H54 (cell line): ENCODE measurements at regions not wholly inside any gene's neighbourhood (a gene's known extent, or its start where the extent isn't known, plus 50 kb on each side); places are given as distances from the start of the nearest gene placed in this dataset.

ENCODE experiments used
- DNase-seq: peaks from one replicate; pipeline ENCODE4 v3.0.0; 2011; ENCODE audit warnings: low spot score, mixed read lengths; ENCODE audit not compliant: insufficient read length
- FAIRE-seq: peaks from 3 replicates; lab custom pipeline; 2011; peaks lifted over from hg19 to GRCh38; lab: Jason Lieb, UNC
- POLR2A ChIP-seq: IDR thresholded peaks from 2 replicates; pipeline ENCODE4 v1.6.1; 2011; ENCODE audit warnings: low read depth, mild to moderate bottlenecking, low read length

- DNase-seq = no peak
- FAIRE-seq = no peak
- no peak for TF ChIP-seq POLR2A
These were observed 692.4 kb downstream of the NLGN4X start for GRCh38 chrX:5536261-5536660.

- no peak for FAIRE-seq
- no peak for TF ChIP-seq POLR2A
- no peak for DNase-seq
These were observed 700.6 kb downstream of the NLGN4X start for GRCh38 chrX:5528057-5528456.

GRCh38 chrX:5526191-5526590 is 702.5 kb downstream of the NLGN4X start:
- DNase-seq = no peak
- FAIRE-seq = no peak
- TF ChIP-seq POLR2A = no peak

GRCh38 chrX:5490786-5491563 is 737.7 kb downstream of the NLGN4X start:
- no peak for DNase-seq
- TF ChIP-seq POLR2A = no peak
- no peak for FAIRE-seq

- DNase-seq (no peak), FAIRE-seq (no peak)
- no peak for TF ChIP-seq POLR2A
These were observed 754.4 kb downstream of the NLGN4X start for GRCh38 chrX:5474282-5474681.

- FAIRE-seq (no peak), DNase-seq (no peak)
- no peak for TF ChIP-seq POLR2A
These were observed 770.3 kb downstream of the NLGN4X start for GRCh38 chrX:5458300-5458842.

GRCh38 chrX:5449323-5449722 is 779.3 kb downstream of the NLGN4X start:
- DNase-seq (no peak), FAIRE-seq (no peak)
- TF ChIP-seq POLR2A = no peak

GRCh38 chrX:5431823-5432222 is 796.8 kb downstream of the NLGN4X start:
- TF ChIP-seq POLR2A = no peak
- FAIRE-seq = no peak
- DNase-seq = no peak

- DNase-seq = no peak
- no peak for TF ChIP-seq POLR2A
- FAIRE-seq = no peak
These were observed 803.5 kb downstream of the NLGN4X start for GRCh38 chrX:5425119-5425518.

- no peak for TF ChIP-seq POLR2A
- FAIRE-seq = no peak
- DNase-seq = no peak
These were observed 811.3 kb downstream of the NLGN4X start for GRCh38 chrX:5417381-5417780.

GRCh38 chrX:5415738-5416137 is 812.9 kb downstream of the NLGN4X start:
- no peak for TF ChIP-seq POLR2A
- no peak for DNase-seq
- no peak for FAIRE-seq

- DNase-seq = no peak
- FAIRE-seq = no peak
- no peak for TF ChIP-seq POLR2A
These were observed 819.6 kb downstream of the NLGN4X start for GRCh38 chrX:5409106-5409505.

- no peak for DNase-seq
- no peak for FAIRE-seq
- TF ChIP-seq POLR2A = no peak
These were observed 826.2 kb downstream of the NLGN4X start for GRCh38 chrX:5402461-5402860.

GRCh38 chrX:5399403-5399802 is 829.3 kb downstream of the NLGN4X start:
- no peak for FAIRE-seq
- DNase-seq = no peak
- no peak for TF ChIP-seq POLR2A

GRCh38 chrX:5397409-5397808 is 831.3 kb downstream of the NLGN4X start:
- no peak for TF ChIP-seq POLR2A
- no peak for FAIRE-seq
- DNase-seq = no peak
